DOHH2 (cell line): ENCODE measurements at regions not wholly inside any gene's neighbourhood (a gene's known extent, or its start where the extent isn't known, plus 50 kb on each side); places are given as distances from the start of the nearest gene placed in this dataset.

Source experiments
- H3F3A ChIP-seq: fragments of 200-600 bp; sonication (generic), shearing (Covaris generic); 2 replicates; pipeline ENCODE4 v1.6.0; 2016; ENCODE audit warnings: antibody characterized with exemption, mild to moderate bottlenecking; ENCODE audit not compliant: control insufficient read depth, insufficient read depth
- H3K27ac ChIP-seq: fragments of 200-600 bp; sonication (generic); 2 replicates; pipeline ENCODE4 v1.5.1; 2014; ENCODE audit warnings: low read depth, mild to moderate bottlenecking, low read length, moderate library complexity
- H3K27me3 ChIP-seq: fragments of 200-600 bp; sonication (generic); 2 replicates; pipeline ENCODE4 v1.6.1; 2014; ENCODE audit warnings: mild to moderate bottlenecking, low read length, mixed read lengths; ENCODE audit not compliant: control insufficient read depth
- H3K36me3 ChIP-seq: fragments of 200-600 bp; sonication (generic); 2 replicates; pipeline ENCODE4 v1.6.1; 2014; ENCODE audit warnings: mild to moderate bottlenecking, low read length, moderate library complexity, mixed read lengths; ENCODE audit not compliant: control insufficient read depth
- H3K4me1 ChIP-seq: fragments of 200-600 bp; sonication (generic); 2 replicates; pipeline ENCODE4 v1.6.1; 2014; ENCODE audit warnings: mild to moderate bottlenecking, low read length, mixed read lengths; ENCODE audit not compliant: control insufficient read depth
- H3K4me2 ChIP-seq: fragments of 200-600 bp; sonication (generic); 2 replicates; pipeline ENCODE4 v1.6.0; 2014; ENCODE audit warnings: mild to moderate bottlenecking, low read length, moderate library complexity
- H3K4me3 ChIP-seq: fragments of 200-600 bp; sonication (generic); 2 replicates; pipeline ENCODE4 v1.5.1; 2014; ENCODE audit warnings: mild to moderate bottlenecking, low read length, mixed read lengths
- H3K79me2 ChIP-seq: fragments of 200-600 bp; sonication (generic); 2 replicates; pipeline ENCODE4 v1.6.1; 2014; ENCODE audit warnings: mild to moderate bottlenecking, low read length, mixed read lengths; ENCODE audit not compliant: control insufficient read depth
- H3K9me2 ChIP-seq: fragments of 200-600 bp; sonication (generic); replicated peaks from 2 replicates; pipeline ENCODE4 v1.6.1; 2014; ENCODE audit warnings: mild to moderate bottlenecking, low read length, mixed read lengths; ENCODE audit not compliant: control insufficient read depth
- H3K9me3 ChIP-seq: fragments of 200-600 bp; sonication (generic); 2 replicates; pipeline ENCODE4 v1.6.1; 2014; ENCODE audit warnings: antibody characterized with exemption, low read length, mixed read lengths; ENCODE audit not compliant: control insufficient read depth, insufficient read depth
- H4K20me1 ChIP-seq: fragments of 200-600 bp; sonication (generic); 2 replicates; pipeline ENCODE4 v1.6.0; 2014; ENCODE audit warnings: low read depth, mild to moderate bottlenecking, antibody characterized with exemption, low read length, moderate library complexity; ENCODE audit not compliant: control insufficient read depth, insufficient read depth
- CTCF ChIP-seq: fragments of 200-600 bp; sonication (generic); IDR thresholded peaks from one replicate; pipeline ENCODE4 v1.5.1; 2014; ENCODE audit warnings: antibody characterized with exemption, mild to moderate bottlenecking, low read depth, low read length; ENCODE audit not compliant: poor library complexity, severe bottlenecking
- EZH2phosphoT487 ChIP-seq: fragments of 200-600 bp; sonication (generic); IDR thresholded peaks from 2 replicates; pipeline ENCODE4 v1.6.1; 2017; ENCODE audit warnings: borderline replicate concordance, mild to moderate bottlenecking, antibody characterized with exemption, low read length, moderate library complexity, mixed read lengths

GRCh38 chr16:54504372-54504771 is 217.8 kb upstream of the IRX3 start:
- Histone ChIP-seq H3K27ac (no peak overlapping the region), H4K20me1 (no peaks in the 10 kb centered on the region), H3K9me3 (no peaks in the 10 kb centered on the region), H3K27me3 (no peaks in the 10 kb centered on the region), H3K4me2 (no peak overlapping the region), H3F3A (no peaks in the 10 kb centered on the region), H3K36me3 (no peaks in the 10 kb centered on the region), H3K4me3 (no peak overlapping the region), H3K79me2 (no peaks in the 10 kb centered on the region), H3K9me2 (no peaks in the 10 kb centered on the region), H3K4me1 (no peaks in the 10 kb centered on the region)
- TF ChIP-seq CTCF (no peak), EZH2phosphoT487 (no peak)

GRCh38 chr16:54503856-54504219 is 217.3 kb upstream of the IRX3 start:
- H3K9me2 ChIP-seq, result no peaks in the 10 kb centered on the region
- H3K4me3 ChIP-seq, result no peak overlapping the region
- H3K9me3 ChIP-seq, result no peaks in the 10 kb centered on the region
- H3K4me1 ChIP-seq, result no peaks in the 10 kb centered on the region
- no peaks in the 10 kb centered on the region for H3K27me3 ChIP-seq
- H4K20me1 ChIP-seq, result no peaks in the 10 kb centered on the region
- no peak overlapping the region for H3K4me2 ChIP-seq
- no peaks in the 10 kb centered on the region for H3K36me3 ChIP-seq
- no peaks in the 10 kb centered on the region for H3K79me2 ChIP-seq
- no peaks in the 10 kb centered on the region for H3F3A ChIP-seq
- TF ChIP-seq CTCF (no peak), EZH2phosphoT487 (no peak)
- H3K27ac ChIP-seq, result no peak overlapping the region

- no peaks in the 10 kb centered on the region for H3K79me2 ChIP-seq
- H3K36me3 ChIP-seq, result no peaks in the 10 kb centered on the region
- H4K20me1 ChIP-seq, result no peaks in the 10 kb centered on the region
- no peaks in the 10 kb centered on the region for H3K27me3 ChIP-seq
- no peaks in the 10 kb centered on the region for H3K4me1 ChIP-seq
- H3K9me2 ChIP-seq, result no peaks in the 10 kb centered on the region
- H3K4me3 ChIP-seq, result no peak overlapping the region
- H3K27ac ChIP-seq, result no peak overlapping the region
- no peaks in the 10 kb centered on the region for H3K9me3 ChIP-seq
- H3F3A ChIP-seq, result no peaks in the 10 kb centered on the region
- TF ChIP-seq EZH2phosphoT487 (no peak), CTCF (no peak)
- no peak overlapping the region for H3K4me2 ChIP-seq
Observed at GRCh38 chr16:54503011-54503855, 216.6 kb upstream of the IRX3 start.
